ENCODE measurements at regions not wholly inside any gene's neighbourhood (a gene's known extent, or its start where the extent isn't known, plus 50 kb on each side); places are given as distances from the start of the nearest gene placed in this dataset.

- no peak for DNase-seq (ENCODE audit: low spot score)
- peaks cover 0 to 4% (median 0%) of the 10 kb centered on the region in 4 donors for H3K9me3 ChIP-seq (ENCODE audit: control insufficient read depth in 4 of 4, low read length in 3 of 4)
- no peak overlapping the region for H3K4me3 ChIP-seq (ENCODE audit: low read depth in 1 of 3, low read length in 3 of 3)
- H3K27ac ChIP-seq (ENCODE audit: low read depth in 1 of 2, low read length in 2 of 2), result no peak overlapping the region
- TF ChIP-seq, protein P1, sequence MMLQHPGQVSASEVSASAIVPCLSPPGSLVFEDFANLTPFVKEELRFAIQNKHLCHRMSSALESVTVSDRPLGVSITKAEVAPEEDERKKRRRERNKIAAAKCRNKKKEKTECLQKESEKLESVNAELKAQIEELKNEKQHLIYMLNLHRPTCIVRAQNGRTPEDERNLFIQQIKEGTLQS (IDR thresholded peaks at IDR 0.05), result no peak
- TF ChIP-seq EGR1 (IDR thresholded peaks at IDR 0.05; ENCODE audit: low read depth in 2 of 2) (no peak), RXRA (IDR thresholded peaks at IDR 0.05) (no peak)
- no peaks in the 10 kb centered on the region for H3K4me1 ChIP-seq (ENCODE audit: control insufficient read depth in 4 of 4, insufficient read depth in 4 of 4, low read length in 3 of 4)
- WGBS, result 92% methylated on average over 2 of the region's 2 CpGs
- H3K27me3 ChIP-seq (ENCODE audit: control insufficient read depth in 4 of 4, insufficient read depth in 4 of 4, low read length in 3 of 4), result peaks cover 0 to 2% (median 0%) of the 10 kb centered on the region in 4 donors
- H3K9ac ChIP-seq (ENCODE audit: low read depth in 1 of 2, low read length in 2 of 2), result no peak overlapping the region
- no peaks in the 10 kb centered on the region for H3K36me3 ChIP-seq (ENCODE audit: control insufficient read depth in 4 of 4, insufficient read depth in 3 of 4, low read depth in 1 of 4, low read length in 3 of 4)
These were observed 359.5 kb downstream of the ZNF521 start for GRCh38 chr18:24992491-24992890.

GRCh38 chr18:24993628-24994027 is 358.3 kb downstream of the ZNF521 start:
- H3K36me3 ChIP-seq (ENCODE audit: control insufficient read depth in 4 of 4, insufficient read depth in 3 of 4, low read depth in 1 of 4, low read length in 3 of 4), result no peaks in the 10 kb centered on the region
- no peaks in the 10 kb centered on the region for H3K27me3 ChIP-seq (ENCODE audit: control insufficient read depth in 4 of 4, insufficient read depth in 4 of 4, low read length in 3 of 4)
- no peak overlapping the region for H3K27ac ChIP-seq (ENCODE audit: low read depth in 1 of 2, low read length in 2 of 2)
- TF ChIP-seq ZBTB33 (IDR thresholded peaks at IDR 0.05), result no peak
- no peak overlapping the region for H3K9ac ChIP-seq (ENCODE audit: low read depth in 1 of 2, low read length in 2 of 2)
- no peak overlapping the region for H3K4me3 ChIP-seq (ENCODE audit: low read depth in 1 of 3, low read length in 3 of 3)
- peaks cover 0 to 4% (median 0%) of the 10 kb centered on the region in 4 donors for H3K9me3 ChIP-seq (ENCODE audit: control insufficient read depth in 4 of 4, low read length in 3 of 4)
- DNase-seq (ENCODE audit: low spot score), result no peak
- WGBS, result 72% methylated on average over 6 of the region's 6 CpGs
- H3K4me1 ChIP-seq (ENCODE audit: control insufficient read depth in 4 of 4, insufficient read depth in 4 of 4, low read length in 3 of 4), result no peaks in the 10 kb centered on the region

DNA sequence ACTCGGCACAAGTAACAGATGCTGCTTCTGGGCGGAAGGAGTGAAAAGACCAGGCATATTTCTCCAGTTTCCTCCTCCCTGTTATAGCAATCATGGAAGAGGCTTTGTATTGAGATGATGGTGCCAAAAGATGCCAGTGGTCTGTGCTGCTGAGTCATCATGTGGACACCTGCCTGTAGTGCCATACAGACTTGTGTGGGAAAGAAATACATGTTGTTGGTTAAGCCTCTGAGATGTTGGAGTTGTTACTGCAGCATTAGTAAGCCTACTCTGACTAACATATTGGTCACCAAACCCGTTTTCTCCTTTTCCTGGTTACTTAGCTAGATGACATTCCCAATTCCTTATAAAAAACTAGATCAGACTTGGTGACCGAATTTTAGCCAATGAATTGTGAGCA is 356.9 kb downstream of the ZNF521 start:
- no peak overlapping the region for H3K9ac ChIP-seq (ENCODE audit: low read depth in 1 of 2, low read length in 2 of 2)
- H3K36me3 ChIP-seq (ENCODE audit: control insufficient read depth in 4 of 4, insufficient read depth in 3 of 4, low read depth in 1 of 4, low read length in 3 of 4), result no peaks in the 10 kb centered on the region
- no peak for DNase-seq (ENCODE audit: low spot score)
- no peak overlapping the region for H3K4me3 ChIP-seq (ENCODE audit: low read depth in 1 of 3, low read length in 3 of 3)
- TF ChIP-seq JUND (IDR thresholded peaks at IDR 0.05) (no peak), HNF4A (conservative IDR thresholded peaks at IDR 0.05) (no peak), GABPA (IDR thresholded peaks at IDR 0.05 in 1 of 2, conservative IDR thresholded peaks at IDR 0.05 in 1 of 2) (no peak), ZBTB33 (IDR thresholded peaks at IDR 0.05) (no peak), RXRA (IDR thresholded peaks at IDR 0.05) (no peak), NR2F2 (IDR thresholded peaks at IDR 0.05) (no peak), REST (IDR thresholded peaks at IDR 0.05) (no peak), EGR1 (IDR thresholded peaks at IDR 0.05; ENCODE audit: low read depth in 2 of 2) (no peak), YY1 (IDR thresholded peaks at IDR 0.05) (no peak), TAF1 (conservative IDR thresholded peaks at IDR 0.05) (no peak), CTCF (IDR thresholded peaks at IDR 0.05; ENCODE audit: low read depth, low read length, missing input control) (no peak), FOXA2 (IDR thresholded peaks at IDR 0.05) (no peak), HNF4G (IDR thresholded peaks at IDR 0.05) (no peak), RAD21 (IDR thresholded peaks at IDR 0.05) (no peak)
- TF ChIP-seq, protein P2, sequence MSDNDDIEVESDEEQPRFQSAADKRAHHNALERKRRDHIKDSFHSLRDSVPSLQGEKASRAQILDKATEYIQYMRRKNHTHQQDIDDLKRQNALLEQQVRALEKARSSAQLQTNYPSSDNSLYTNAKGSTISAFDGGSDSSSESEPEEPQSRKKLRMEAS (IDR thresholded peaks at IDR 0.05), result no peak
- TF ChIP-seq, protein P1 (IDR thresholded peaks at IDR 0.05), result no peak
- 70% methylated on average over 4 of the region's 4 CpGs for WGBS
- H3K4me1 ChIP-seq (ENCODE audit: control insufficient read depth in 4 of 4, insufficient read depth in 4 of 4, low read length in 3 of 4), result no peaks in the 10 kb centered on the region
- H3K27ac ChIP-seq (ENCODE audit: low read depth in 1 of 2, low read length in 2 of 2), result no peak overlapping the region
- H3K9me3 ChIP-seq (ENCODE audit: control insufficient read depth in 4 of 4, low read length in 3 of 4), result peaks cover 1 to 11% (median 4%) of the 10 kb centered on the region in 4 donors
- peaks cover 0 to 2% (median 0%) of the 10 kb centered on the region in 4 donors for H3K27me3 ChIP-seq (ENCODE audit: control insufficient read depth in 4 of 4, insufficient read depth in 4 of 4, low read length in 3 of 4)

Measured in liver (tissue), 8 donors.